ENCODE measurements at regions not wholly inside any gene's neighbourhood (a gene's known extent, or its start where the extent isn't known, plus 50 kb on each side); places are given as distances from the start of the nearest gene placed in this dataset.

GRCh38 chr10:78162853-78163252 lies 129.2 kb downstream of the RPS24 start:
- TF ChIP-seq POLR2A (IDR thresholded peaks at IDR 0.05; ENCODE audit: borderline replicate concordance, extremely low read depth, insufficient read depth, insufficient read length) = no peak
- TF ChIP-seq ZNF274 (IDR thresholded peaks at IDR 0.05; ENCODE audit: low read depth, low read length) = no peak
- TF ChIP-seq, protein P1, sequence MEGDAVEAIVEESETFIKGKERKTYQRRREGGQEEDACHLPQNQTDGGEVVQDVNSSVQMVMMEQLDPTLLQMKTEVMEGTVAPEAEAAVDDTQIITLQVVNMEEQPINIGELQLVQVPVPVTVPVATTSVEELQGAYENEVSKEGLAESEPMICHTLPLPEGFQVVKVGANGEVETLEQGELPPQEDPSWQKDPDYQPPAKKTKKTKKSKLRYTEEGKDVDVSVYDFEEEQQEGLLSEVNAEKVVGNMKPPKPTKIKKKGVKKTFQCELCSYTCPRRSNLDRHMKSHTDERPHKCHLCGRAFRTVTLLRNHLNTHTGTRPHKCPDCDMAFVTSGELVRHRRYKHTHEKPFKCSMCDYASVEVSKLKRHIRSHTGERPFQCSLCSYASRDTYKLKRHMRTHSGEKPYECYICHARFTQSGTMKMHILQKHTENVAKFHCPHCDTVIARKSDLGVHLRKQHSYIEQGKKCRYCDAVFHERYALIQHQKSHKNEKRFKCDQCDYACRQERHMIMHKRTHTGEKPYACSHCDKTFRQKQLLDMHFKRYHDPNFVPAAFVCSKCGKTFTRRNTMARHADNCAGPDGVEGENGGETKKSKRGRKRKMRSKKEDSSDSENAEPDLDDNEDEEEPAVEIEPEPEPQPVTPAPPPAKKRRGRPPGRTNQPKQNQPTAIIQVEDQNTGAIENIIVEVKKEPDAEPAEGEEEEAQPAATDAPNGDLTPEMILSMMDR (IDR thresholded peaks at IDR 0.05 in 2 of 3, conservative IDR thresholded peaks at IDR 0.05 in 1 of 3; ENCODE audit: borderline replicate concordance in 1 of 3, insufficient read depth in 1 of 3, low read depth in 2 of 3, low read length in 2 of 3) = no peak
- no peak for TF ChIP-seq ZFX (IDR thresholded peaks at IDR 0.05)
- TF ChIP-seq POLR2AphosphoS5 (IDR thresholded peaks at IDR 0.05; ENCODE audit: low read depth, low read length) = no peak

Measured in HCT116 (cell line).